Liver (tissue), 8 donors: ENCODE measurements at regions not wholly inside any gene's neighbourhood (a gene's known extent, or its start where the extent isn't known, plus 50 kb on each side); places are given as distances from the start of the nearest gene placed in this dataset.

Experiments
- DNase-seq: peaks from one replicate; pipeline ENCODE4 v3.0.0-alpha.2; 2017; ENCODE audit warnings: low spot score
- H3K27ac ChIP-seq, 2 donors: one replicate each; pipeline ENCODE4 v1.7.0; 2013; ENCODE audit warnings: inconsistent platforms in 2 of 2, low read length in 2 of 2, control low read depth in 1 of 2, low read depth in 1 of 2, mild to moderate bottlenecking in 1 of 2
- H3K27me3 ChIP-seq, 4 donors: one replicate each; pipeline versions ENCODE4 v1.6.1 to v1.7.0; 2013; ENCODE audit warnings: low read length in 3 of 4, inconsistent platforms in 1 of 4, mild to moderate bottlenecking in 1 of 4, moderate library complexity in 1 of 4; ENCODE audit not compliant: control insufficient read depth in 4 of 4, insufficient read depth in 4 of 4
- H3K36me3 ChIP-seq, 4 donors: one replicate each; pipeline versions ENCODE4 v1.6.1 to v1.7.0; 2013; ENCODE audit warnings: low read length in 3 of 4, mild to moderate bottlenecking in 3 of 4, low read depth in 1 of 4, moderate library complexity in 1 of 4; ENCODE audit not compliant: control insufficient read depth in 4 of 4, insufficient read depth in 3 of 4
- H3K4me1 ChIP-seq, 4 donors: one replicate each; pipeline versions ENCODE4 v1.6.1 to v1.7.0; 2013; ENCODE audit warnings: low read length in 3 of 4, mild to moderate bottlenecking in 3 of 4, moderate library complexity in 1 of 4; ENCODE audit not compliant: control insufficient read depth in 4 of 4, insufficient read depth in 4 of 4
- H3K4me3 ChIP-seq, 3 donors: one replicate each; pipeline versions ENCODE4 v1.6.1 to v1.7.0; 2013; ENCODE audit warnings: low read length in 3 of 3, control low read depth in 1 of 3, low read depth in 1 of 3, mild to moderate bottlenecking in 1 of 3
- H3K9ac ChIP-seq, 2 donors: one replicate each; pipeline ENCODE4 v1.7.0; 2013; ENCODE audit warnings: low read length in 2 of 2, mild to moderate bottlenecking in 2 of 2, moderate library complexity in 2 of 2, control low read depth in 1 of 2, low read depth in 1 of 2
- H3K9me3 ChIP-seq, 4 donors: one replicate each; pipeline versions ENCODE4 v1.6.1 to v1.7.0; 2013; ENCODE audit warnings: low read length in 3 of 4; ENCODE audit not compliant: control insufficient read depth in 4 of 4
- ATF3 ChIP-seq: IDR thresholded peaks from 2 replicates; pipeline ENCODE4 v1.6.1; 2016; ENCODE audit warnings: antibody characterized with exemption
- CTCF ChIP-seq: fragments of 150-350 bp; IDR thresholded peaks from 2 replicates; pipeline ENCODE4 v1.5.1; 2017; ENCODE audit warnings: improper control_type of control experiment, low read depth, low read length; ENCODE audit not compliant: missing input control
- EGR1 ChIP-seq, 2 donors: IDR thresholded peaks; 2 replicates each; pipeline ENCODE4 v1.6.1; 2016 to 2018; ENCODE audit warnings: antibody characterized with exemption in 2 of 2, low read depth in 2 of 2
- FOXA1 ChIP-seq: IDR thresholded peaks from 2 replicates; pipeline ENCODE4 v1.6.1; 2016; ENCODE audit warnings: antibody characterized with exemption
- FOXA2 ChIP-seq: IDR thresholded peaks from 2 replicates; pipeline ENCODE4 v1.6.1; 2016; ENCODE audit warnings: antibody characterized with exemption
- GABPA ChIP-seq, 2 donors: IDR thresholded peaks in 1 of 2; conservative IDR thresholded peaks in 1 of 2; 2 replicates each; pipeline ENCODE4 v1.6.1; 2016; ENCODE audit warnings: antibody characterized with exemption in 2 of 2, mild to moderate bottlenecking in 1 of 2, moderate library complexity in 1 of 2
- HNF4A ChIP-seq, 2 donors: conservative IDR thresholded peaks; 2 replicates each; pipeline ENCODE4 v1.6.1; 2016; ENCODE audit warnings: antibody characterized with exemption in 2 of 2, mild to moderate bottlenecking in 2 of 2
- HNF4G ChIP-seq: IDR thresholded peaks from 2 replicates; pipeline ENCODE4 v1.6.1; 2016; ENCODE audit warnings: antibody characterized with exemption
- JUND ChIP-seq, 2 donors: IDR thresholded peaks; 2 replicates each; pipeline ENCODE4 v1.6.1; 2016; ENCODE audit warnings: antibody characterized with exemption in 2 of 2
- MAX ChIP-seq: IDR thresholded peaks from 2 replicates; pipeline ENCODE4 v1.6.1; 2016; ENCODE audit warnings: antibody characterized with exemption
- NR2F2 ChIP-seq: IDR thresholded peaks from 2 replicates; pipeline ENCODE4 v1.6.1; 2016; ENCODE audit warnings: antibody characterized with exemption
- RAD21 ChIP-seq, 2 donors: IDR thresholded peaks; 2 replicates each; pipeline ENCODE4 v1.6.1; 2016; ENCODE audit warnings: antibody characterized with exemption in 2 of 2, mild to moderate bottlenecking in 2 of 2
- REST ChIP-seq: IDR thresholded peaks from 2 replicates; pipeline ENCODE4 v1.6.1; 2016; ENCODE audit warnings: antibody characterized with exemption, mild to moderate bottlenecking
- RXRA ChIP-seq, 2 donors: IDR thresholded peaks; 2 replicates each; pipeline ENCODE4 v1.6.1; 2017 to 2018; ENCODE audit warnings: antibody characterized with exemption in 2 of 2, mild to moderate bottlenecking in 1 of 2
- SP1 ChIP-seq: IDR thresholded peaks from 2 replicates; pipeline ENCODE4 v1.6.1; 2018; ENCODE audit warnings: antibody characterized with exemption, mild to moderate bottlenecking
- TAF1 ChIP-seq: conservative IDR thresholded peaks from 2 replicates; pipeline ENCODE4 v1.6.1; 2016; ENCODE audit warnings: antibody characterized with exemption, mild to moderate bottlenecking
- YY1 ChIP-seq: IDR thresholded peaks from 2 replicates; pipeline ENCODE4 v1.6.1; 2016; ENCODE audit warnings: antibody characterized with exemption, mild to moderate bottlenecking
- ZBTB33 ChIP-seq: IDR thresholded peaks from 2 replicates; pipeline ENCODE4 v1.6.1; 2016; ENCODE audit warnings: antibody characterized with exemption
- WGBS: extraction: QIAGEN DNeasy Blood & Tissue Kit; methylation state at CpG from one replicate; pipeline ENCODE4 v1.1.7; 2013; 5-methylcytosine and 5-hydroxymethylcytosine counted together
- donor health status: healthy.
- donor health status: healthy.
- donor health status: healthy.
- donor health status: healthy.
- donor health status: healthy.

GRCh38 chr9:25212361-25212760 lies 465.9 kb downstream of the TUSC1 start:
- no peak overlapping the region for H3K4me3 ChIP-seq
- H3K27me3 ChIP-seq = no peaks in the 10 kb centered on the region
- H3K4me1 ChIP-seq = peaks cover 0 to 4% (median 1%) of the 10 kb centered on the region in 4 donors
- H3K9ac ChIP-seq = no peak overlapping the region
- H3K36me3 ChIP-seq = no peaks in the 10 kb centered on the region
- H3K27ac ChIP-seq = no peak overlapping the region
- no peak for TF ChIP-seq HNF4G
- no peak for TF ChIP-seq FOXA2
- TF ChIP-seq JUND (IDR thresholded peaks at IDR 0.05) = no peak
- TF ChIP-seq EGR1 (IDR thresholded peaks at IDR 0.05; ENCODE audit: low read depth in 2 of 2) = no peak
- TF ChIP-seq ZBTB33 = no peak
- no peak for TF ChIP-seq RAD21 (IDR thresholded peaks at IDR 0.05)
- no peak for TF ChIP-seq ATF3
- TF ChIP-seq HNF4A (conservative IDR thresholded peaks at IDR 0.05) = no peak
- no peak for TF ChIP-seq YY1
- TF ChIP-seq CTCF = no peak
- TF ChIP-seq FOXA1 = no peak
- TF ChIP-seq GABPA (IDR thresholded peaks at IDR 0.05 in 1 of 2, conservative IDR thresholded peaks at IDR 0.05 in 1 of 2) = no peak
- TF ChIP-seq REST = no peak
- no peak for TF ChIP-seq RXRA (IDR thresholded peaks at IDR 0.05)
- no peak for TF ChIP-seq NR2F2
- no peak for TF ChIP-seq TAF1
- TF ChIP-seq SP1 = no peak
- TF ChIP-seq MAX = no peak
- 57% methylated on average over 5 of the region's 5 CpGs for WGBS
- no peak for DNase-seq
- H3K9me3 ChIP-seq = no peaks in the 10 kb centered on the region
